ENCODE measurements at regions not wholly inside any gene's neighbourhood (a gene's known extent, or its start where the extent isn't known, plus 50 kb on each side); places are given as distances from the start of the nearest gene placed in this dataset.

GRCh38 chr2:22903616-22904015 is 481.4 kb upstream of the KLHL29 start:
- intact Hi-C loops (cut with micrococcal nuclease) = no loop called here
- Histone ChIP-seq H3K4me3 (ENCODE audit: low read length) (no peak overlapping the region), H3K4me1 (ENCODE audit: control insufficient read depth, insufficient read depth, low read length) (no peaks in the 10 kb centered on the region), H3K27me3 (ENCODE audit: control insufficient read depth, insufficient read depth, low read length) (no peaks in the 10 kb centered on the region), H3K36me3 (ENCODE audit: control insufficient read depth, insufficient read depth, low read length) (no peaks in the 10 kb centered on the region), H3K9me3 (ENCODE audit: control insufficient read depth, insufficient read depth, low read length) (no peaks in the 10 kb centered on the region), H3K27ac (ENCODE audit: low read length) (no peak overlapping the region)
- H3K4me1 Mint-ChIP-seq = no peaks in the 10 kb centered on the region
- peaks cover 0 to 8% of the 10 kb centered on the region in 2 donors for H3K9me3 Mint-ChIP-seq
- TF ChIP-seq CTCF (IDR thresholded peaks at IDR 0.05) = no peak
- no peak overlapping the region for H3K27ac Mint-ChIP-seq
- ATAC-seq = no peak
- no peaks in the 10 kb centered on the region for H3K36me3 Mint-ChIP-seq
- 57% methylated on average over 1 of the region's 1 CpG for WGBS (ENCODE audit: insufficient coverage)
- no peaks in the 10 kb centered on the region for H3K27me3 Mint-ChIP-seq (ENCODE audit: low read depth in 2 of 2)
- DNase-seq = no peak
- no peak overlapping the region for H3K4me3 Mint-ChIP-seq

- intact Hi-C loops (cut with micrococcal nuclease) = no loop called here
- WGBS (ENCODE audit: insufficient coverage) = 36% methylated on average over 5 of the region's 6 CpGs
- no peak overlapping the region for H3K4me3 ChIP-seq (ENCODE audit: low read length)
- ATAC-seq (no peak), DNase-seq (no peak)
- no peaks in the 10 kb centered on the region for H3K36me3 ChIP-seq (ENCODE audit: control insufficient read depth, insufficient read depth, low read length)
- H3K9me3 Mint-ChIP-seq = peaks cover 1 to 6% of the 10 kb centered on the region in 2 donors
- H3K9me3 ChIP-seq (ENCODE audit: control insufficient read depth, insufficient read depth, low read length) = no peaks in the 10 kb centered on the region
- H3K4me1 Mint-ChIP-seq = no peaks in the 10 kb centered on the region
- H3K36me3 Mint-ChIP-seq = no peaks in the 10 kb centered on the region
- no peaks in the 10 kb centered on the region for H3K27me3 Mint-ChIP-seq (ENCODE audit: low read depth in 2 of 2)
- H3K4me3 Mint-ChIP-seq = no peak overlapping the region
- H3K4me1 ChIP-seq (ENCODE audit: control insufficient read depth, insufficient read depth, low read length) = no peaks in the 10 kb centered on the region
- H3K27me3 ChIP-seq (ENCODE audit: control insufficient read depth, insufficient read depth, low read length) = no peaks in the 10 kb centered on the region
- TF ChIP-seq CTCF (IDR thresholded peaks at IDR 0.05) = no peak
- H3K27ac Mint-ChIP-seq = no peak overlapping the region
- H3K27ac ChIP-seq (ENCODE audit: low read length) = no peak overlapping the region
These were observed 480.8 kb upstream of the KLHL29 start for GRCh38 chr2:22904126-22904684.

- H3K9me3 Mint-ChIP-seq = peaks cover 3 to 6% of the 10 kb centered on the region in 2 donors
- no peaks in the 10 kb centered on the region for H3K36me3 ChIP-seq (ENCODE audit: control insufficient read depth, insufficient read depth, low read length)
- no peak for DNase-seq
- H3K36me3 Mint-ChIP-seq = no peaks in the 10 kb centered on the region
- no peak overlapping the region for H3K27ac ChIP-seq (ENCODE audit: low read length)
- ATAC-seq = no peak
- intact Hi-C loops (cut with micrococcal nuclease) = no loop called here
- WGBS (ENCODE audit: insufficient coverage) = 77% methylated on average over 2 of the region's 2 CpGs
- H3K9me3 ChIP-seq (ENCODE audit: control insufficient read depth, insufficient read depth, low read length) = no peaks in the 10 kb centered on the region
- H3K4me3 ChIP-seq (ENCODE audit: low read length) = no peak overlapping the region
- no peak for TF ChIP-seq CTCF (IDR thresholded peaks at IDR 0.05)
- no peak overlapping the region for H3K27ac Mint-ChIP-seq
- no peaks in the 10 kb centered on the region for H3K4me1 Mint-ChIP-seq
- no peaks in the 10 kb centered on the region for H3K4me1 ChIP-seq (ENCODE audit: control insufficient read depth, insufficient read depth, low read length)
- H3K27me3 Mint-ChIP-seq (ENCODE audit: low read depth in 2 of 2) = no peaks in the 10 kb centered on the region
- H3K27me3 ChIP-seq (ENCODE audit: control insufficient read depth, insufficient read depth, low read length) = no peaks in the 10 kb centered on the region
- no peak overlapping the region for H3K4me3 Mint-ChIP-seq
These were observed 477.6 kb upstream of the KLHL29 start for GRCh38 chr2:22907330-22907729.

GRCh38 chr2:22912398-22912797 is 472.6 kb upstream of the KLHL29 start:
- H3K9me3 ChIP-seq (ENCODE audit: control insufficient read depth, insufficient read depth, low read length) = no peaks in the 10 kb centered on the region
- no peaks in the 10 kb centered on the region for H3K27me3 ChIP-seq (ENCODE audit: control insufficient read depth, insufficient read depth, low read length)
- Mint-ChIP-seq H3K27me3 (ENCODE audit: low read depth in 2 of 2) (no peaks in the 10 kb centered on the region), H3K4me3 (no peak overlapping the region), H3K36me3 (no peaks in the 10 kb centered on the region), H3K9me3 (peaks cover 5 to 6% of the 10 kb centered on the region in 2 donors), H3K4me1 (no peaks in the 10 kb centered on the region), H3K27ac (no peak overlapping the region)
- intact Hi-C loops (cut with micrococcal nuclease) = no loop called here
- WGBS (ENCODE audit: insufficient coverage) = 75% methylated on average over 3 of the region's 3 CpGs
- no peak overlapping the region for H3K27ac ChIP-seq (ENCODE audit: low read length)
- ATAC-seq (no peak), DNase-seq (no peak)
- no peak overlapping the region for H3K4me3 ChIP-seq (ENCODE audit: low read length)
- H3K4me1 ChIP-seq (ENCODE audit: control insufficient read depth, insufficient read depth, low read length) = no peaks in the 10 kb centered on the region
- H3K36me3 ChIP-seq (ENCODE audit: control insufficient read depth, insufficient read depth, low read length) = no peaks in the 10 kb centered on the region
- TF ChIP-seq CTCF (IDR thresholded peaks at IDR 0.05) = no peak
